Omental fat pad (tissue), 3 donors: ENCODE measurements at regions not wholly inside any gene's neighbourhood (a gene's known extent, or its start where the extent isn't known, plus 50 kb on each side); places are given as distances from the start of the nearest gene placed in this dataset.
"Not testable (repeated sequence)": the region's sequence is repeated elsewhere in the genome, so short reads cannot be mapped to it uniquely, and the experiment has no call there.

Experiments used
- ATAC-seq: fragments of 150-250 bp; one replicate; pipeline ENCODE4 v1.9.1; 2016; ENCODE audit warnings: mild to moderate bottlenecking, moderate library complexity; ENCODE audit not compliant: low FRiP score
- DNase-seq: peaks from one replicate; pipeline ENCODE4 v3.0.0-alpha.2; 2019; ENCODE audit warnings: low spot score
- TF ChIP-seq, protein P1 (sequence below), 3 donors: fragments of 450-650 bp; IDR thresholded peaks; one replicate each; pipeline ENCODE4 v1.5.1; 2016 to 2017; ENCODE audit warnings: antibody characterized with exemption in 3 of 3, mild to moderate bottlenecking in 3 of 3, moderate library complexity in 2 of 3

DNA sequence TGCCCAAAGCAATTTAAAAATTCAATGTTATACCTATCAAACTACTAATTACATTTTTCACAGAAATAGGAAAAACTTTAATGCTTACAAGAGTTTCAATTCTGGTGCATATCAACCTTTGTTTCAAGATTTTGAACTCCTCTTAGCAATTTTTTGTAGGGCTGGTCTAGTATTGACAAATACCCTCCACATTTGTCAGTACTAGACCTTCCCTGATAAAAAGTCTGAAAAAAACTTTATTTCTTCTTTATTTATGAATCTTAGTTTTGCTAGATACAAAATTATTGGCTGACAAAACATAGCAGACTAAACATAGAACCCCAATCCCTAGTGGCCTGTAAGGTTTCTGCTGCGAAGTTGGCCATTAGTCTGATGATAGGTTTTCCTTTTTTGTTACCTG is 1804.9 kb downstream of the EFNA5 start:
- DNase-seq (no peak), ATAC-seq (no peak)
- TF ChIP-seq, protein P1, sequence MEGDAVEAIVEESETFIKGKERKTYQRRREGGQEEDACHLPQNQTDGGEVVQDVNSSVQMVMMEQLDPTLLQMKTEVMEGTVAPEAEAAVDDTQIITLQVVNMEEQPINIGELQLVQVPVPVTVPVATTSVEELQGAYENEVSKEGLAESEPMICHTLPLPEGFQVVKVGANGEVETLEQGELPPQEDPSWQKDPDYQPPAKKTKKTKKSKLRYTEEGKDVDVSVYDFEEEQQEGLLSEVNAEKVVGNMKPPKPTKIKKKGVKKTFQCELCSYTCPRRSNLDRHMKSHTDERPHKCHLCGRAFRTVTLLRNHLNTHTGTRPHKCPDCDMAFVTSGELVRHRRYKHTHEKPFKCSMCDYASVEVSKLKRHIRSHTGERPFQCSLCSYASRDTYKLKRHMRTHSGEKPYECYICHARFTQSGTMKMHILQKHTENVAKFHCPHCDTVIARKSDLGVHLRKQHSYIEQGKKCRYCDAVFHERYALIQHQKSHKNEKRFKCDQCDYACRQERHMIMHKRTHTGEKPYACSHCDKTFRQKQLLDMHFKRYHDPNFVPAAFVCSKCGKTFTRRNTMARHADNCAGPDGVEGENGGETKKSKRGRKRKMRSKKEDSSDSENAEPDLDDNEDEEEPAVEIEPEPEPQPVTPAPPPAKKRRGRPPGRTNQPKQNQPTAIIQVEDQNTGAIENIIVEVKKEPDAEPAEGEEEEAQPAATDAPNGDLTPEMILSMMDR (IDR thresholded peaks at IDR 0.05): no peak

DNA sequence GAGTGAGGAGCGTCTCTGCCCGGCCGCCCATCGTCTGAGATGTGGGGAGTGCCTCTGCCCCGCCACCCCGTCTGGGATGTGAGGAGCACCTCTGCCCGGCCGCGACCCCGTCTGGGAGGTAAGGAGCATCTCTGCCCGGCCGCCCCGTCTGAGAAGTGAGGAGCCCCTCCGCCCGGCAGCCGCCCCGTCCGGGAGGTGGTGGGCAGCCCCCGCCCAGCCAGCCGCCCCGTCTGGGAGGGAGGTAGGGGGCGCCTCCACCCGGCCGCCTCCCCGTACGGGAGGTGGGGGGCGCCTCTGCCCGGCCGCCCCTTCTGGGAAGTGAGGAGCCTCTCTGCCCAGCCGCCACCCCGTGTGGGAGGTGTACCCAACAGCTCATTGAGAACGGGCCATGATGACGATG is 1811.4 kb downstream of the EFNA5 start:
- ATAC-seq: not testable (repeated sequence)

DNA sequence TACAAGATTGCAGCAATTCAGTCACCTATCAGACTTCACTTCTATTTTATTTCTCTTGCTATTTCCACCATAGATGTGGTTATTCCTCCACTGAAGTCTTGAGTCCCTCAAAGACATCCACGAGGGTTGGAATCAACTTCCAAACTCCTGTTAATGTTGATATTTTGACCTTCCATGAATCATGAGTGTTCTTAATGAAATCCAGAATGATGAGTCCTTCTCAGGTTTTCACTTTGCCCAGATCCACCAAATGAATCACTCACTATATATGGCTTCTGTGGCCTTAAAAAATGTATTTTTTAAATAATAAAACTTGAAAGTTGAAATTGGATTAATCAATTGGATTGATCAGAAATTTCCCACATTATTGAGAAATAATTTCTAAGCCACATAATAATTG is 1821.0 kb downstream of the EFNA5 start:
- TF ChIP-seq, protein P1 (IDR thresholded peaks at IDR 0.05): no peak
- ATAC-seq: no peak
- DNase-seq: no peak

More for the DNA sequence above, 1811.4 kb downstream of the EFNA5 start:
- DNase-seq: not testable (repeated sequence)

DNA sequence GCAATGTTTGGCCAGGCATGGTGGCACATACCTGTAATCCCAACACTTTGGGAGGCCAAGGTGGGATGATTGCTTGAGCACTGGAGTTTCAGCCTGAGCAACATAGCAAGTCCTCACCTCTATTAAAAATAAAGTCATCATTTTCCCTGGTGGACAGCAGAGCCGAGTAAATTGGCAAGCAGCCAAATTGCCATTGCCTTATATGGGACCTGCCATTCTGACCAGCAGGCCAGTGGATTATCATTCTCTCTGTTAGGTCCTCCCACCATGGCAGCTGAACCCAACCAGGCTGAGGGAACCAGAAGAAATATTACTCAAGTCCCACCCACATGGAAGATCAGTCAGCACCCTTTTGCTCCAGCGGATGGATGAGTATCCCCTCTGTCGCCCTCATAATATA is 1829.9 kb downstream of the EFNA5 start:
- no peak for ATAC-seq

DNA sequence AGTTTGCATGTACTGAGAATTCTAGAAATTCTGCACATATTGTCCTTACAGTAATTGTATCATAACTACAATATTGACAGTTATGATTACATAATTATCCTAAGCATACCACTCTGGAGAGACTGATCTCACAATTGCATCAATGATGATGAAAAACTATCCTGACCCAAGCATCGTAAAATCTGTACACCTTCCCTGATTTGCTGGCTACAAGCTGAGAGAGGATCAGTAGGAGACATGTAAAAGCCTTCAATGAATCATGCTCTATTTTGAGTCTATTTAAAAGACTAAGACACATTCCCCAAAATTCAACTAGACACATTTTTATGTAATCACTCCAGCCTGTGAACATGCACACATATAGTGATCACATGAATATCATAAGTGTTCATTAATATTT is 1833.8 kb downstream of the EFNA5 start:
- TF ChIP-seq, protein P1 (IDR thresholded peaks at IDR 0.05): no peak
- DNase-seq (no peak), ATAC-seq (no peak)

More for the DNA sequence above, 1829.9 kb downstream of the EFNA5 start:
- DNase-seq: no peak
- TF ChIP-seq, protein P1 (IDR thresholded peaks at IDR 0.05): no peak

DNA sequence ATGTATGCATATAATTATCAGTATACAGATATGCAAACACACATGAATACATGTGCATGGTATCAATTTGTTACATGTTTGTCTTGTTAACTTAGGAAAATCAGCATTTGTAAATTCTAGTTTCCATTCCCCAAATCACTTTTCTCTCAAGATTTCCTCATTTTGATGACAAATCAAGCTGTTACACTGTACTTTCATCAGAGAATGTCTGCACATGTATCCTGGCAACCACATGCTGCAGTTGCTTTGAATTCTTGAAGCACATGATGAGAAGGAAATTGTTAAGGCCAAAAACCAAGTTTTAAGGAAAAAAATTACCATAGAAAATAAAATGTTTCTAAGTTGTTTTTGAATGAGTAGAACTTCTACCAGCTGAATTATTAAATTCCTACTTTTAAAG is 1834.5 kb downstream of the EFNA5 start:
- no peak for ATAC-seq
- TF ChIP-seq, protein P1 (IDR thresholded peaks at IDR 0.05): no peak
- no peak for DNase-seq

DNA sequence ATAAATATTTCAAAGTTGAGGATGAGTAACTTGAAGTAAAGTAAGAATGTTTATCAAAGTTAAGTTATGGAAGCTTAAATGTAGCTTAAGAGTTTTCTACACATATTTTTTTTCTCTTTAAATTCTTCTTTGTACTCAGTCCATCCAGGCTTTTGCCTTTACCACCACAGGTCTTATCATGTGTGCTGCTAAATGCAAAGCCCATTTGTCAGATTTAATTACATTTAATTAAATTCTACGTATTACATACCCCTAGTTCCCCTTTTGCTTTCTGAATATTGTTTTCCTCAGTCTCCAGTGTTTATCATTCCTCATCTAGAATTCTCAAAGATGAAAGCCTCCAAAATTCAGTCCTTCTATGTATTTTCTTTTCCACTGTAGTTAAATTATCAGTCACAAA is 1841.9 kb downstream of the EFNA5 start:
- DNase-seq (no peak), ATAC-seq (no peak)
- TF ChIP-seq, protein P1 (IDR thresholded peaks at IDR 0.05): no peak

DNA sequence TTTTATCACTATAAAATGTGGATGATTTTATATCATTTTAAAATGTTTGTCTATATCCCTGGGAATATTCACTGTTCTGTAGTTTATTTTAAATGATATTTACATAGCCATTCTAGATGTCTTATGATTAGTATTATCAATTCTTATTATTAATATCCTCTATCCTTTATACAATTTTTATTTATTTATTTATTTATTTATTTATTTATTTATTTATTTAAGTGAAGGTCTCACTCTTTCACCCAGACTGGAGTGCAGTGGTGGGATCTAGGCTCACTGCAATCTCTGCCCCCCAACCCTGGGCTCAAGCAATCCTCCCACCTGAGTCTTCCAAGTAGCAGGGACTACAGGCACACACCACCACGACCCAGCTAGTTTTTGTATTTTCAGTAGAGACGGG is 1848.9 kb downstream of the EFNA5 start:
- no peak for ATAC-seq

More for the DNA sequence above, 1848.9 kb downstream of the EFNA5 start:
- TF ChIP-seq, protein P1 (IDR thresholded peaks at IDR 0.05): no peak
- no peak for DNase-seq
